ENCODE measurements at regions not wholly inside any gene's neighbourhood (a gene's known extent, or its start where the extent isn't known, plus 50 kb on each side); places are given as distances from the start of the nearest gene placed in this dataset.

- TF ChIP-seq, protein P1, sequence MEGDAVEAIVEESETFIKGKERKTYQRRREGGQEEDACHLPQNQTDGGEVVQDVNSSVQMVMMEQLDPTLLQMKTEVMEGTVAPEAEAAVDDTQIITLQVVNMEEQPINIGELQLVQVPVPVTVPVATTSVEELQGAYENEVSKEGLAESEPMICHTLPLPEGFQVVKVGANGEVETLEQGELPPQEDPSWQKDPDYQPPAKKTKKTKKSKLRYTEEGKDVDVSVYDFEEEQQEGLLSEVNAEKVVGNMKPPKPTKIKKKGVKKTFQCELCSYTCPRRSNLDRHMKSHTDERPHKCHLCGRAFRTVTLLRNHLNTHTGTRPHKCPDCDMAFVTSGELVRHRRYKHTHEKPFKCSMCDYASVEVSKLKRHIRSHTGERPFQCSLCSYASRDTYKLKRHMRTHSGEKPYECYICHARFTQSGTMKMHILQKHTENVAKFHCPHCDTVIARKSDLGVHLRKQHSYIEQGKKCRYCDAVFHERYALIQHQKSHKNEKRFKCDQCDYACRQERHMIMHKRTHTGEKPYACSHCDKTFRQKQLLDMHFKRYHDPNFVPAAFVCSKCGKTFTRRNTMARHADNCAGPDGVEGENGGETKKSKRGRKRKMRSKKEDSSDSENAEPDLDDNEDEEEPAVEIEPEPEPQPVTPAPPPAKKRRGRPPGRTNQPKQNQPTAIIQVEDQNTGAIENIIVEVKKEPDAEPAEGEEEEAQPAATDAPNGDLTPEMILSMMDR (IDR thresholded peaks at IDR 0.05; ENCODE audit: low read depth, low read length): no peak
Observed at GRCh38 chr15:93631958-93632618, 543.1 kb upstream of the RGMA start.

GRCh38 chr15:93619597-93619996, 530.6 kb upstream of the RGMA start:
- TF ChIP-seq, protein P1 (IDR thresholded peaks at IDR 0.05; ENCODE audit: low read depth, low read length): no peak
- DNase-seq (ENCODE audit: extremely low read depth, low read depth): no peak

More at GRCh38 chr15:93631958-93632618, 543.1 kb upstream of the RGMA start:
- DNase-seq (ENCODE audit: extremely low read depth, low read depth): no peak

- DNase-seq (ENCODE audit: extremely low read depth, low read depth): no peak
- TF ChIP-seq, protein P1 (IDR thresholded peaks at IDR 0.05; ENCODE audit: low read depth, low read length): no peak
Observed at GRCh38 chr15:93617443-93617842, 528.4 kb upstream of the RGMA start.

- TF ChIP-seq, protein P1 (IDR thresholded peaks at IDR 0.05; ENCODE audit: low read depth, low read length): no peak
- no peak for DNase-seq (ENCODE audit: extremely low read depth, low read depth)
Observed at GRCh38 chr15:93614386-93615104, 525.5 kb upstream of the RGMA start.

DNA sequence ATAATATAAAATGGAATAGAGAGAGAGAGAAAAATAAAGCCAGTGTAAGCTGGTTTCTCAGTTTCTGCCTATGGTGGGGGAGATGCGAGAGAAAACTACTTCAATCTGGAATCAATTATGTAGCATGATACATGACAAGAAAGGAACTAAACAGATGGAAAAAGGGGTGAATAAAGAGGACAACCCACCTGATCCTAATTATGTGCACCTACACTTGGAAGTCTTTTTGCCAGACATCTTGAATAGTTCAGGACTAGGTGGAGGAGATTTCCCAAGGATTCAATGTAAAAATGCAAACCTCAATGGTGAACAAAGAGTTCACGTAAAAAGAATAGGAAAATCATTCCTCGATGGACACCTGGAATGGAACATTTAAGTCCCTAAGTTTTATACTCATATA, 524.4 kb upstream of the RGMA start:
- no peak for DNase-seq (ENCODE audit: extremely low read depth, low read depth)
- TF ChIP-seq, protein P1 (IDR thresholded peaks at IDR 0.05; ENCODE audit: low read depth, low read length): no peak

DNA sequence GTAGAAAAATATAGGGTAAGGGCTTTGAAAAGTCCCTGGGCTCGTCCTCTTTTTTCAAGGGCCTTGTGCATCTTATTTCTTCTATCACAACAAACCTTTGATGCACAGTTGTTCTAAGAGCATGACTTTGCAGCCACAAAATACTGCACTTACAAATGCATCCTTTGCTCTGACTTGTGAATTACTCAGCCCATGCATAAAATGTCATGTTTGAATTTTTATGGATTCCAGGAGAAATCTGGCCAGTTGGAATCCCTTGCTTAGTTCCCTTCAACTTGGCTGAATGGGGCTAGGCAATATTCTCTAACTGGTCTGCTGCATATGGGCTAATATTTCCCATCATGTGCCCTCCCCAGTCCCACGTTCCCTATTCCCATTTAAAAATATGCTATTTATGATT, 523.9 kb upstream of the RGMA start:
- no peak for DNase-seq (ENCODE audit: extremely low read depth, low read depth)
- TF ChIP-seq, protein P1 (IDR thresholded peaks at IDR 0.05; ENCODE audit: low read depth, low read length): no peak

- DNase-seq (ENCODE audit: extremely low read depth, low read depth): no peak
- TF ChIP-seq, protein P1 (IDR thresholded peaks at IDR 0.05; ENCODE audit: low read depth, low read length): no peak
Observed at GRCh38 chr15:93610944-93611343, 521.9 kb upstream of the RGMA start.

All from AG09319 (cell line).